ENCODE measurements at regions not wholly inside any gene's neighbourhood (a gene's known extent, or its start where the extent isn't known, plus 50 kb on each side); places are given as distances from the start of the nearest gene placed in this dataset.

DNA sequence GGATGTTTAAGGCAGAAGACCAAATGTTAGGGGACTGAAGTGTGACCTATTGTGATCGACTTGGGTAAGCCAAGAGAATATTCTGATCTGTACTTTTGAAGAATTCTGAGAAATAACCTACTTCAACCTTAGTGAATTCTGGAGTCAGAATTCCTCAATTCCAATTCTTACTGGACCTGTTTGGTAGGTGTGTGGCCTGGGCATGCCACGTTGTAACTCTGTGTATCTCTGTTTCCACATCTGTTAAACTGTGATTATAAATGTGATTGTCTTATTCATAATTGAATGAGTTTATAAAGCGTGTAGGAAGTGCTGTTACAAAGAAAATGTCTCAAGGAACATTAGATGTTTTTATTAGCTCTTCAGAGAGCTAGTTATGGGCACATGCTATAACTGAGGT is 64.5 kb downstream of the TUSC1 start:
- in situ Hi-C loops (cut with HindIII; ENCODE audit: low sequenced_read_pairs) = no loop called here

DNA sequence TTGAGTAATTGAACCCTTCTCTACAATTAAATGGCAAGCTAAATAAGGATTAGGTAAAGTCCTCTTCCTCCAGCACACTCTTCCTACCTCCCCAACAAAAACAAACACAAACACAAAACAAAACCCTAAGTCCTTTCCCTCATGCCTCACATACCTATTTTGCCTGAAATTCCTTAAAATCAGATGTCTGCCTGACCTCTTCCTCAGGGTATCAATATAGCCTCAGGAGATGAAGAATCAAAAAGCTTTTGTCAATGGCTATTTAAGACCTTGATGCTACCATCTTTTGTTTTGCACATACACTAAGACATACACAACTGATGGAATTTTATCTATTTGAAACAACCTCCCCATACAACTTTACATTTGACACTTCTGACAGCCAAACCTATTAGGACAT is 75.1 kb downstream of the TUSC1 start:
- in situ Hi-C loops (cut with HindIII; ENCODE audit: low sequenced_read_pairs) = no loop called here

DNA sequence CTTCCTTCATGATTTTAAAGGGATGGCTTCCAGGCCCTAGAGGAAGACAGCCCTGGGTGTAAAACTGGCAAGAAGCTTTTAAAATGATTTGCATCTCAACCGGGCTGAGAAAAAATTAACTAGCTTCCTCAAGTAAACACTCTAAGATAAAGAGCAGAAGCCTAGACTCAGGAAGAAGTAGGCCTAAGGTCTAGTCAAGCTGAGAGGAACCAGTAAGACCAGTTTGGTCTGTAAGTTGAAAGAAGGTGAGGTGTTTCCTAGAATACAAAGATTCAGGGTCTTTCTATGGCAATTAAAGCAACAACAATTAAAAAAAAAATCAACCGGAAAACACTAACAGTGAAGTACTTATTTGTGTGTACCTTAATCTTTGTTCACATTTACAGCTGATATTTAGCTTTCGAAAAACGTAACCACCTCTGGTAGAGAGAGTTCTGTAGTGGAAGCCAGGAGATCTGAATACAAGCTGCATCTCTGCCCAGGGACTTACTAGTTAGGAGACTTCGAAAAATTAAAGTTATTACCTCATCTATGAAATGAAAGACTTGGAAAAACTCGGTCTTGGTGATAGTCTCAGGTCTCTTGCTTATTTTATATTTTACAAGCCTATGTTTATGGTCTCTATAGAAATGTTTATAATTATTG is 75.7 kb downstream of the TUSC1 start:
- in situ Hi-C loops (cut with HindIII; ENCODE audit: low sequenced_read_pairs) = no loop called here

DNA sequence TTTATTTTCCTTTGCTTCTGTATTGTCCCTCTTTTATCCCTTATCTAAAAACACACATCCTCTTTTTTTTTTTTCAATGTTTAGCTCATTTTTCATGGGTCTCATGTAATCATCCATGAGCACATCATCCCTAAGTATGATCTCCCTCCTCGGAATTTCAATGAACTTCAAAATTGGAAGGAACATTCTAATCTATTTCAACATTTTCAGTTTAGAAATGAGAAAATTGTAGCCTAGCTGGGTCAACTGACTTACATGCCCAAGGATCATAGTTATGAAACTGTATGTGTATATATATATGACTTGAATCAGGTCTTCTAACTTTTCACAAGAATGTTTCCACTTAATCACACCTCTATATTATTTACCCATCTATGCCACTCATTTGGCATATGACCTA is 77.7 kb downstream of the TUSC1 start:
- in situ Hi-C loops (cut with HindIII; ENCODE audit: low sequenced_read_pairs) = no loop called here

DNA sequence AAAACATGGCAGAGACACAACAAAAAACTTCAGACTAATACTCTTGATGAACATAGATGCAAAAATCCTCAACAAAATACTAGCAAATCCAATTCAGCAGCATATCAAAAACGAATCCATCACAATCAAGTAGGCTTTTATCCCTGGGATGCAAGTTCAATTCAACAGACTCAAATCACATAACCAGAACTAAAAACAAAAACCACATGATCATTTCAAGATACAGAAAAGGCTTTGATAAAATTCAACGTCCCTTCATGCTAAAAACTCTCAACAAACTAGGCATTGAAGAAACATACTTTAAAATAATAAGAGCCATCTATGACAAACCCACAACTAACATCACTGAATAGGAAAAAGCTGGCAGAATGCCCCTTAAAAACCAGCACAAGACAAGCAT is 93.6 kb downstream of the TUSC1 start:
- in situ Hi-C loops (cut with HindIII; ENCODE audit: low sequenced_read_pairs) = no loop called here

DNA sequence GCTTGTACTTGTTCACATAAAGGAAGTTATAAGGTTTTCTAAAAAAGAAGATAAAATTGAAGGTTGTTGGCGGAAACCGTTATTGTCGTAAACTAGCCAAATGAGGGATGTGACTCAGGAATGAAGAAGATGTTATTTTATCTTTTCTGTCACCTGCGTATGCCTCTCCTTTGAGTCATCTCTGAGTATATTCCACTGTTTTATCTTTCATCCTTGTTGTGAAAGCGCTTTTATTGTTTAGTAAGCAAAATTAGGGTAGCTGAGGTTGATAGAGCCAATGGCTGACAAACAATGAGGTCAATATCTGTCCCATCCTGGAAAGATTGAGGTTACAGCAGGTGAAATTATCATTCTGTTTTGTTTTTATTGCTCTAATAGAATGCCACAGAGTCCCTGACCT is 105.0 kb downstream of the TUSC1 start:
- in situ Hi-C loops (cut with HindIII; ENCODE audit: low sequenced_read_pairs) = no loop called here

DNA sequence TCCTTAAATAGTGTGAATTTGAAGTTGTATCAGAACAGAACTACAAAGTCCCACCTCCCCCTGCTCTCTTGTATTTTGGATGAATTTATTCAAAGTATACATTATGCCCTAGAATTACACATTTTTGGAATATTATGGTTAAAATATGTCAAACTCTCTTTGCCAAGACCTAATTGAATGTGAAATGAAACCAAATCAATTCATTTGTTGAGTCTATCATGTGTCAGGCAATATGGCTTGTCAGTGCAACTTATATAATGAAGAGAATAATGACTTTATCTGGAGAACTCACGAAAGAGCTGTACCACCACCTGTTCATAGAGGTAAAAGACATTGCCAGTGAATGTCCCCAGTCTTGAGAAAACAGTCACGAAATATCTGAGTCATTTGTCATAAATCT is 106.8 kb downstream of the TUSC1 start:
- in situ Hi-C loops (cut with HindIII; ENCODE audit: low sequenced_read_pairs) = no loop called here

DNA sequence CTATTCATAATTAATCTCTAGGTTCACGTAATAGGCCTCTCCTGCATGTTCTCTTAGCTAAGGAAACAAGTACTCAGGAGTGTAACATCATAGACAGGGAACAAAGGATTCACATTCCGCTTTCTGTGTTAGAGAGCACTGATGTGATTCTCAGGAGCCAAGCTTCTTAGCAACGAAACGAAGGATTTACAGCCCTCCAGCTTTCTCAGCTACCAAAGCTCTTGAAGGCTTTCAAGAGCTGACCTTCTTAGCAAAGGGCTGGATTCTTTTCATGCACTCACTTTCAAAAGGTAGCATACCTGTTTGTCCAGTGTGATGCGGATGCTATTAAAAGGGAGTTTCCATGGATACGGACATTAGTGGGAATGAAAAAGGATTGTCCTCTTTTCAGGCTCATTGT is 107.4 kb downstream of the TUSC1 start:
- in situ Hi-C loops (cut with HindIII; ENCODE audit: low sequenced_read_pairs) = no loop called here

DNA sequence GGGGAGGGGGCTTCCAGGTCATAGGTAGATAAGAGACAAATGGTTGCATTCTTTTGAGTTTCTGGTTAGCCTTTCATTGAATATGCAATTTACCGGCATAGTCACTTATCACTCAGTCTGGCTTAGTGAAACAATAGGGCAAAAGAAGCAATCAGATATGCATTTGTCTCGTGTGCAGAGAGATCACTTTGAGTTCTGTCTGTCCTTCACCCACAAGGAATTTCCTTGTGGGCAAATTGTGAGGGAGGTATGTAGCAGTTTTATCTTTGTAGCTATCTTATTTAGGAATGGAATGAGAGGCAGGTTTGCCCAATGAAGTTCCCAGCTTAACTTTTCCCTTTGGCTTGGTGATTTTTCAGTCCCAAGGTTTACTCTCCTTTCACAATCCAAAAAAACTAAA is 116.1 kb downstream of the TUSC1 start:
- in situ Hi-C loops (cut with HindIII; ENCODE audit: low sequenced_read_pairs) = no loop called here

DNA sequence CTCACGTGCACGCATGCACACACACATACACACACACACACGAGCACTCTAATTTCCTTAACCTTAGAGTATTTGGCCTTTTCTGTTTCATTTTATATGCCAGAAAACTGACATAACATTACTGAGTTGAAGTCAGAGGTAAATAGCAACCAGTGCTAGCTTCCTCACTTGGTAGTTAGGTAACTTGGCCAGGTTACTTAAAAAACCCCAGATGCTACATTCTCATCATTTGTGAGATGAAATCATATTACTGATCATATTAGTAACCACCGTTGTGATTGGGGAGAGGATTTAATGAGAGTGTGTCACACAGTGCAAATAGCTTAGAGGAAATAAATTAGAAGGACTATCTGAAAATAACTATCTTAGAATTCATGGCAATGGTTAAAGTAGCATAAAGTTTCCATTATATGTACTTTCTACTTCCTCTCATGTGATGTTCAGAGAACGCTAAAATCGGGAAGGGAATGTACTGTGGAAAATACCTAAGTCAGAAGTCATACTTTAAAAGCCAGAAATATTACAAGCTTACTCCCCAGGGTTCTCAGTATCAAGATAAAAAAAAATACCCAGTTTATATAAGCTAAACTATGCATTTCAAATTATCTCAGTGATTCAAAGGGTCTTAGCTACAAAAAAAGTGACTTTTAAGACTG is 120.5 kb downstream of the TUSC1 start:
- in situ Hi-C loops (cut with HindIII; ENCODE audit: low sequenced_read_pairs) = no loop called here

DNA sequence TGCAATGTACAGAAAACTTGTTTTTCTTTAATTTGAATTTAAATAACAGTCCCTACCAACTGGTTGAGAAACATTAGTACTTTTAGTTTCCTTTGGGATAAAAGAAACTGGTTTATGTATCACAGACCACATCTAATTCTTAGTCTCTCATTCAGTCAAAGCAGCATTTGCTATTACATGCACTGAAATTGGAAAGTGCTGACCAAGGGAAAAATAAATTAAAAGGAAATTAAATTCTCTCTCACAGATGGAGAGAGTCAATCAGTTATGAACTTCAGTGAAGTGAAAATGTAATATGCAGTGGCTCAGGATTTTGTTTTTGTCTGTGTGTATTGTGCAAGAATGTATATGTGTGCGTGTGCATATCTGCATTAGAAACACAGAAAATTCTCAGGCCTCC is 121.7 kb downstream of the TUSC1 start:
- in situ Hi-C loops (cut with HindIII; ENCODE audit: low sequenced_read_pairs) = no loop called here

DNA sequence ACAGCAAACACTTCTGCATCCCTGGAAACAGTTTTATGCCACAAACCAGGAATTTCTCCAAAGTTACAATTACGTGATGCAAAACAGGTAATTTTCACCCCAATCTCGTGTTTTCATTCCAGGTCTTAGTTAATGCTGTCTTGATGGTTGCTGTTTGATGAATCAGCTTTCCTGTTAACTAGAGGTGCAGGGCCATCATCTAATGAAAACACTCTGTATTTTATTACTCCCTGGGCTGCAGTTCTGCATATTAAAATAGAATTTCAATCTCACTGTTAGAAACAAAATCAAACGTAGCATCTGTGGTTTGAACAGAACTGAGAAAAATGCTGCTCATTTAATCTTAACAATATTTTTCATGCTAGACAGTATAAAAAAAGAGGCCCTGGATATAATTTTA is 129.4 kb downstream of the TUSC1 start:
- in situ Hi-C loops (cut with HindIII; ENCODE audit: low sequenced_read_pairs) = loop anchor here (10.0 kb wide), 1 partner anchor 176 kb away; no protein-coding TSS in a partner anchor

DNA sequence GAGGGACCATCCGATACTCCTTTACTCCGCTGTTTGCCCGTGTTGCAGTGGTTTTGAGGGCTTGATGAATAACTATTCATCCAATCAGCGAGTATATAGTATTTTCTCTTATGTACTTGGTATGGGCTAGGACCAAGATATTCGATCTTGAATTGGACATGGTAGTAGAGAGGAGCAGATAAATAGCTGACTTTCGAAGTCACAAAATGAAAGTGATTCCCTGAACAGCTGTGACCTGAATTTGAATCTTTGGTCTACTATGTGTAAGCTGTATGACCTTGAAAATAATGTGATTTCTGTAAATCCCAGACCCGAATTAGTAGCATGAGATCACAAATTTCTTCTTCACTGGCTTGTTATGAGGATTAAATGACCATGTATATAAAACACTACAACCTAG is 134.4 kb downstream of the TUSC1 start:
- in situ Hi-C loops (cut with HindIII; ENCODE audit: low sequenced_read_pairs) = loop anchor here (10.0 kb wide), 1 partner anchor 181 kb away; no protein-coding TSS in a partner anchor

DNA sequence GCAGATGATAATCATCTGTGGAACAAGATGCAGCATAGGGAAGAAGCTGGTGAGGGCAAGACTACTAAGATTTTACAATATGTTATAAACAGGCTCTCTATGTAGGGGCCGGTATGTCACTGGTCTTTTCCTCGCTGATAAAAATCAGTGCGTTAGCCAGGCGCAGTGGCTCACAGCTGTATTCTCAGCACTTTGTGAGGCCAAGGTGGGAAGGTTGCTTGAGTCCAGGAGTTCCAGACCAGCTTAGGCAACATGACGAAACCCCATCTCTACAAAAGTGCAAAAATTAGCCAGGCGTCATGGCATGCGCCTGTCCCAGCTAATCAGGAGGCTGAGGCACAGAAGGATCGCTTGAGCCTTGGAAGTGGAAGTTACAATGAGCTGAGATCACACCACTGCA is 135.9 kb downstream of the TUSC1 start:
- in situ Hi-C loops (cut with HindIII; ENCODE audit: low sequenced_read_pairs) = loop anchor here (10.0 kb wide), 1 partner anchor 182 kb away; no protein-coding TSS in a partner anchor

DNA sequence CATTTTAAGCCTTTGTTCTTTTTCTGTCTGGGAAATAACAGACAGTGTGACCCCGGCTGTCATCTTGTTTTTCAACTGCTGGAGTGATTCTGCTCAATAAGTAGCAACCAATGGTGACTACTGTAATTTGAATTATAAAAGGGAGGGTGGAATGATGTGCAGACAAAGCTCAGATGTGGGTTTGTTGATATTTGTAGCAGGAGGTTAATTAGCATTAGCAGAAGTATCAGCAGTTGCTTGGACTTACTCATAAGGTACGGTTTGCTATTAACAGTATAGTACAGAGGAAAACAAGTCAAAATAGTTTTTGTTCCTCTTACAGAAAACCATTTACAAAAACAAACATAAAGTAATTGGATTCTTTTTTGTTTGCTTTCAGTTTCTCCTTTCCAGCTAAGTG is 140.4 kb downstream of the TUSC1 start:
- in situ Hi-C loops (cut with HindIII; ENCODE audit: low sequenced_read_pairs) = no loop called here

DNA sequence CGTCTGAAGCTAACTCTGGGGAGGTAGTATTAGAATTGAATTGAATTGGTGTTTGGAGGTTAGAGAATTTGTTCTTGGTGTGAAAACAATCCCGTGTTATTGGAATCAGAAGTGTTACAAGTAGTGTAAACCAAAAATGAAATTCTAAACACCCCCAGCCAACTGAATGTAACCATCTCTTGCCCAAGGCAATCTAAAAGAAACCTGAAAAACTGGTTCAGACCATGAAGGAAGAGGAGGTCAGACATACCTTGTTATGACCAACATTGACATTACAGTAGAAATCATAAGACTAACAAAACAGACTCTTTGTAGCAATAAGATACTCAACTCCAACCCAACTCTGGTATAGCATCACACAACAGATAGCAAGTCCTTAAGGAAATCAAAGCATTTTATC is 159.0 kb downstream of the TUSC1 start:
- in situ Hi-C loops (cut with HindIII; ENCODE audit: low sequenced_read_pairs) = no loop called here

DNA sequence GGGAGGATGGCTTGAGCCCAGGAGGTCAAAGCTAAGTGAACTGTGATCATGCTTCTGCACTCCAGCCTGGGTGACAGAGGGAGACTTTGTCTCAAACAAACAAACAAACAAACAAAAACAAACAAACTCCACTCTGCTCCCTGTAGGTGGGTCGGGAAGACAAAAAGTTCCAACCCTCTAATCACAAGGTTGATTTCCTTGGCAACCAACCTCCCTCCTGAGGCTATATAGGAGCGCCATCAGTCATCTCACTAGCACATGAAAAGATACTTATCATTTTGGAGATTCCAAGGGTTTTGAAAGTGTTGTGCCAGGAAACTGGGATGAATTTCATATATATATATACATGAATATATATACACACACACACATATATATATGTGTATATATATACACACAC is 160.5 kb downstream of the TUSC1 start:
- in situ Hi-C loops (cut with HindIII; ENCODE audit: low sequenced_read_pairs) = no loop called here

DNA sequence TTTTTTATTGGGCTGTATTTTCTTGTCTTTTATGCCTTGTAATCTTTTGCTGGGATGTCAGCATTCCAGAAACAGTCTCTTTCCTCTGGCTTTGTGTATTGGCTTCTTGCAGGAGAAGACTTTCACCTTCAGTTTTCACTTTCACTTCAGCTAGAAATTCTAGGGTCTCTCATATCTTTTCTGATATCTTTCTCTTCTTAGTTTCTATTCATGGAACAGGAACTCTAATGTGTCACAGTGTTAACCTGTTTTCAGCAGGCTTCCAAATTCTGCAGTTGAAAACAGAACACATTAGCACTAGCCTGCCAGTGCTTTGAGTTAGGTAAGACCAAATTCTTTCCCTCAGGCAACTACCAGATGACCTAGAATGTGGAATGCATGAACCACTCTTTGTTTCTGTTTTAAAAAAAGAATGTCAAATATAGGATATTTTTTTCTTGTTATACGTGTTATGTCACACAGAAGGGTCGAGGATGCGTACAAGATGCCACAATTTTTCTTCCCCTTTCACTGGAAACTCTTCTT is 164.7 kb downstream of the TUSC1 start:
- in situ Hi-C loops (cut with HindIII; ENCODE audit: low sequenced_read_pairs) = no loop called here

DNA sequence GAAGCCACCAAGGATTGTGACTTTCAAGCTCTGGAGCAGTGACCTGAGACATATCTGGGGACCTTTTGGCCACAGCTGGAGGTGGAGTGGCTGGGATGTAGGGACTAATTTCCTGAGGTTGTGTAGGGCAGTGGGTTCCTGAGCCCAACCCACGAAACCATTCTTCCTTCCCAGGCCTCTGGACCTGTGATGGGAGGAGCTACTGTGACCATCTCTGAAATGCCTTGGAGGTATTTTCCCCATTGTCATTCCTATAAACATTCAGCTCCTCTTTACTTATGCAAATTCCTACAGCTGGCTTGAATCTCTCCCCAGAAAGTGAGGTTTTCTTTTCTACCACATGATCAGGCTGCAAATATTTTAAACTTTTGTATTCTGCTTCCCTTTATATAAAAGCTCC is 172.6 kb downstream of the TUSC1 start:
- in situ Hi-C loops (cut with HindIII; ENCODE audit: low sequenced_read_pairs) = no loop called here

DNA sequence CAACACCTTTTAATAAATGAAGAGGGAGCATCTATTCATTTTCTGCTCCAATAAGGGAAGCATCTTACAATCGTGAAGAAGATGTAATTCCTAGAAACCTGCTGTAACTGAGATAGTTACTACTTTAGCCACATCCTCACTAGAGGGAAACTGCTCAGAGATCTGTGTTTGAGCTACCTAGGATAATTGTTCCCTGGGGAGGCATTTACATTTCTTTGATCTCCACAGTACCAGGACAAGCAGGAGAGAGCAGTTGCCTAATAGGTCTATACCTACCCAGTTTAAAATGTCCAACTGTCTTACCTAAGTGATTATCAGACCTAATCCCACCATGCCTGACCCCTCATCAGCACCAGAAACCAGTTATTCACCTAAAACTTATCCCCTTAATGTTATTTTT is 196.9 kb downstream of the TUSC1 start:
- in situ Hi-C loops (cut with HindIII; ENCODE audit: low sequenced_read_pairs) = no loop called here

DNA sequence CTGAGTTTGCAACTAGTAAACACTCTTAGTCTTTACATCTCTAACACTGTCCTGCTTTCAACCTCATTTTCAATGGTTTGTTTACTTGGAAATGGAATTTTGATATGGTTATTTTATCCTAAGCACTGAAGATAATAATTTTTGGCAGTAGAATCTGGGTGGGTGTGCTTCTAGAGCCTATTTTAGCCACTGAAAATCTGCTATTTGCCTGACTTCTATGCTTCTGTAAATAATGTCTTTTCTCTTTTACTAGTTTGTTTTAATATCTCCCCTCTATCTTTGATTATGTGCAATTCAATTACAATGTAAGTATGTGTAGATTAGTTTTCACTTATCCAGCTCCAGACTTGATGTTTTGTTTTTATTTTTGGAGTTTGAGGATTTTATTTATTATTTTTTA is 197.5 kb downstream of the TUSC1 start:
- in situ Hi-C loops (cut with HindIII; ENCODE audit: low sequenced_read_pairs) = no loop called here

DNA sequence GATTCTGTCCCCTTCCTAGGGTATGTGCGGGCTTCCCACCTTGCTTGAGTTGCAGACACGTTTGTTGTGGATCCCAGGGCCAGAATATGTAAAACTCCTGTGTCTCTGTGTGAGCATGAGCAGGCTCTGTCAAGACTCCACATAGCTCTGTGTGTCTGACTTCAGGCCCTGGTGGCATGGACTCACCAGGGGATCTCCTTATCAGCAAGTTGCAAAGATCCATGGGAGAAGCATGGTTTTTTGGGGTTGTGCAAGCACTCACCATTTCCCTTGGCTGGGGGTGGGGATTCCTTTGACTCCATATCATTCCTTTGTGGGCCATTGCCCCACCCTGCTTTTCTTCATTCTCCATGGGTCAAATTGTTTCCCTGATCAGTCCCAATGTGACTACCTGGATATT is 205.6 kb downstream of the TUSC1 start:
- in situ Hi-C loops (cut with HindIII; ENCODE audit: low sequenced_read_pairs) = no loop called here
